B cell (primary cell): ENCODE measurements at regions not wholly inside any gene's neighbourhood (a gene's known extent, or its start where the extent isn't known, plus 50 kb on each side); places are given as distances from the start of the nearest gene placed in this dataset.

ENCODE experiments used
- CTCF ChIP-seq: fragments of 200-600 bp; IDR thresholded peaks from one replicate; pipeline ENCODE4 v1.8.0; 2022; ENCODE audit warnings: antibody characterized with exemption, mild to moderate bottlenecking
- EZH2 ChIP-seq: IDR thresholded peaks from 2 replicates; pipeline ENCODE4 v1.6.1; 2012; ENCODE audit warnings: borderline replicate concordance, low read depth, mild to moderate bottlenecking, moderate library complexity, low read length; ENCODE audit not compliant: insufficient read depth, poor library complexity, severe bottlenecking

GRCh38 chr4:147110473-147111367 is 165.1 kb upstream of the TTC29 start:
- TF ChIP-seq CTCF (no peak), EZH2 (no peak)
